ENCODE measurements at regions not wholly inside any gene's neighbourhood (a gene's known extent, or its start where the extent isn't known, plus 50 kb on each side); places are given as distances from the start of the nearest gene placed in this dataset.

- TF ChIP-seq EZH2 (optimal IDR thresholded peaks at IDR 0.05; ENCODE audit: low read depth, low read length) (no peak), CTCF (IDR thresholded peaks at IDR 0.05; ENCODE audit: low read length) (no peak), EZH2phosphoT487 (IDR thresholded peaks at IDR 0.05; ENCODE audit: low read length) (no peak)
Observed at GRCh38 chr13:68128297-68128915, 898.3 kb upstream of the PCDH9 start.
